DOHH2 (cell line): ENCODE measurements at regions not wholly inside any gene's neighbourhood (a gene's known extent, or its start where the extent isn't known, plus 50 kb on each side); places are given as distances from the start of the nearest gene placed in this dataset.

Experiments
- H3F3A ChIP-seq: fragments of 200-600 bp; sonication (generic), shearing (Covaris generic); 2 replicates; pipeline ENCODE4 v1.6.0; 2016; ENCODE audit warnings: antibody characterized with exemption, mild to moderate bottlenecking; ENCODE audit not compliant: control insufficient read depth, insufficient read depth
- H3K27ac ChIP-seq: fragments of 200-600 bp; sonication (generic); 2 replicates; pipeline ENCODE4 v1.5.1; 2014; ENCODE audit warnings: low read depth, mild to moderate bottlenecking, low read length, moderate library complexity
- H3K27me3 ChIP-seq: fragments of 200-600 bp; sonication (generic); 2 replicates; pipeline ENCODE4 v1.6.1; 2014; ENCODE audit warnings: mild to moderate bottlenecking, low read length, mixed read lengths; ENCODE audit not compliant: control insufficient read depth
- H3K36me3 ChIP-seq: fragments of 200-600 bp; sonication (generic); 2 replicates; pipeline ENCODE4 v1.6.1; 2014; ENCODE audit warnings: mild to moderate bottlenecking, low read length, moderate library complexity, mixed read lengths; ENCODE audit not compliant: control insufficient read depth
- H3K4me1 ChIP-seq: fragments of 200-600 bp; sonication (generic); 2 replicates; pipeline ENCODE4 v1.6.1; 2014; ENCODE audit warnings: mild to moderate bottlenecking, low read length, mixed read lengths; ENCODE audit not compliant: control insufficient read depth
- H3K4me2 ChIP-seq: fragments of 200-600 bp; sonication (generic); 2 replicates; pipeline ENCODE4 v1.6.0; 2014; ENCODE audit warnings: mild to moderate bottlenecking, low read length, moderate library complexity
- H3K4me3 ChIP-seq: fragments of 200-600 bp; sonication (generic); 2 replicates; pipeline ENCODE4 v1.5.1; 2014; ENCODE audit warnings: mild to moderate bottlenecking, low read length, mixed read lengths
- H3K79me2 ChIP-seq: fragments of 200-600 bp; sonication (generic); 2 replicates; pipeline ENCODE4 v1.6.1; 2014; ENCODE audit warnings: mild to moderate bottlenecking, low read length, mixed read lengths; ENCODE audit not compliant: control insufficient read depth
- H3K9me2 ChIP-seq: fragments of 200-600 bp; sonication (generic); replicated peaks from 2 replicates; pipeline ENCODE4 v1.6.1; 2014; ENCODE audit warnings: mild to moderate bottlenecking, low read length, mixed read lengths; ENCODE audit not compliant: control insufficient read depth
- H3K9me3 ChIP-seq: fragments of 200-600 bp; sonication (generic); 2 replicates; pipeline ENCODE4 v1.6.1; 2014; ENCODE audit warnings: antibody characterized with exemption, low read length, mixed read lengths; ENCODE audit not compliant: control insufficient read depth, insufficient read depth
- H4K20me1 ChIP-seq: fragments of 200-600 bp; sonication (generic); 2 replicates; pipeline ENCODE4 v1.6.0; 2014; ENCODE audit warnings: low read depth, mild to moderate bottlenecking, antibody characterized with exemption, low read length, moderate library complexity; ENCODE audit not compliant: control insufficient read depth, insufficient read depth
- CTCF ChIP-seq: fragments of 200-600 bp; sonication (generic); IDR thresholded peaks from one replicate; pipeline ENCODE4 v1.5.1; 2014; ENCODE audit warnings: antibody characterized with exemption, mild to moderate bottlenecking, low read depth, low read length; ENCODE audit not compliant: poor library complexity, severe bottlenecking
- EZH2phosphoT487 ChIP-seq: fragments of 200-600 bp; sonication (generic); IDR thresholded peaks from 2 replicates; pipeline ENCODE4 v1.6.1; 2017; ENCODE audit warnings: borderline replicate concordance, mild to moderate bottlenecking, antibody characterized with exemption, low read length, moderate library complexity, mixed read lengths

GRCh38 chr7:46205478-46205877, 284.4 kb upstream of the IGFBP3 start:
- H3K4me3 ChIP-seq = no peak overlapping the region
- no peak for TF ChIP-seq EZH2phosphoT487
- TF ChIP-seq CTCF = no peak
- no peaks in the 10 kb centered on the region for H3K4me1 ChIP-seq

GRCh38 chr7:46203926-46204325, 282.9 kb upstream of the IGFBP3 start:
- Histone ChIP-seq H3K36me3 (no peaks in the 10 kb centered on the region), H3K27ac (no peak overlapping the region), H4K20me1 (no peaks in the 10 kb centered on the region), H3K4me1 (no peaks in the 10 kb centered on the region), H3K4me2 (no peak overlapping the region), H3K79me2 (no peaks in the 10 kb centered on the region), H3K27me3 (no peaks in the 10 kb centered on the region), H3F3A (no peaks in the 10 kb centered on the region), H3K9me3 (no peaks in the 10 kb centered on the region), H3K9me2 (no peaks in the 10 kb centered on the region), H3K4me3 (no peak overlapping the region)
- TF ChIP-seq CTCF = no peak
- TF ChIP-seq EZH2phosphoT487 = no peak

More at GRCh38 chr7:46205478-46205877, 284.4 kb upstream of the IGFBP3 start:
- Histone ChIP-seq H3K9me2 (no peaks in the 10 kb centered on the region), H3K4me2 (no peak overlapping the region), H3K27me3 (no peaks in the 10 kb centered on the region), H3K9me3 (no peaks in the 10 kb centered on the region), H3K27ac (no peak overlapping the region), H3F3A (no peaks in the 10 kb centered on the region), H3K79me2 (no peaks in the 10 kb centered on the region), H4K20me1 (no peaks in the 10 kb centered on the region), H3K36me3 (no peaks in the 10 kb centered on the region)

- TF ChIP-seq CTCF (no peak), EZH2phosphoT487 (no peak)
- H3K27me3 ChIP-seq = no peaks in the 10 kb centered on the region
- H3K4me3 ChIP-seq = no peak overlapping the region
- no peaks in the 10 kb centered on the region for H4K20me1 ChIP-seq
- no peak overlapping the region for H3K27ac ChIP-seq
- H3K9me2 ChIP-seq = no peaks in the 10 kb centered on the region
- no peaks in the 10 kb centered on the region for H3K9me3 ChIP-seq
- no peaks in the 10 kb centered on the region for H3F3A ChIP-seq
- H3K4me1 ChIP-seq = no peaks in the 10 kb centered on the region
- H3K4me2 ChIP-seq = no peak overlapping the region
- no peaks in the 10 kb centered on the region for H3K79me2 ChIP-seq
- H3K36me3 ChIP-seq = no peaks in the 10 kb centered on the region
Observed at GRCh38 chr7:46202379-46202778, 281.3 kb upstream of the IGFBP3 start.

GRCh38 chr7:46201961-46202360, 280.9 kb upstream of the IGFBP3 start:
- Histone ChIP-seq H3K4me2 (no peak overlapping the region), H3K36me3 (no peaks in the 10 kb centered on the region), H3K4me1 (no peaks in the 10 kb centered on the region), H3K9me3 (no peaks in the 10 kb centered on the region), H3K4me3 (no peak overlapping the region), H4K20me1 (no peaks in the 10 kb centered on the region), H3K9me2 (no peaks in the 10 kb centered on the region), H3K79me2 (no peaks in the 10 kb centered on the region), H3F3A (no peaks in the 10 kb centered on the region), H3K27me3 (no peaks in the 10 kb centered on the region), H3K27ac (no peak overlapping the region)
- TF ChIP-seq EZH2phosphoT487 (no peak), CTCF (no peak)
